Pancreas (tissue), 10 donors: ENCODE measurements at regions not wholly inside any gene's neighbourhood (a gene's known extent, or its start where the extent isn't known, plus 50 kb on each side); places are given as distances from the start of the nearest gene placed in this dataset.
"Not testable (repeated sequence)": the region's sequence is repeated elsewhere in the genome, so short reads cannot be mapped to it uniquely, and the experiment has no call there.

ENCODE experiments used
- ATAC-seq, 4 donors: fragments of 200-7000 bp; cut with Tn5 transposase; one replicate each; pipeline versions ENCODE4 v1.8.0 to v1.9.1; 2020; ENCODE audit warnings: mild to moderate bottlenecking in 4 of 4, moderate library complexity in 4 of 4
- DNase-seq, 6 donors: peaks; one replicate each; pipeline ENCODE4 v3.0.0-alpha.2; 2020
- FAIRE-seq: peaks from 2 replicates; lab custom pipeline; 2012; peaks lifted over from hg19 to GRCh38; lab: Jason Lieb, UNC
- H3K27ac ChIP-seq, 4 donors: fragments of 200-600 bp; sonication (generic); 1 replicate in 3 of 4; 2 replicates in 1 of 4; pipeline versions ENCODE4 v1.5.0 to v1.8.0; 2020
- H3K27me3 ChIP-seq, 4 donors: fragments of 200-600 bp; one replicate each; pipeline ENCODE4 v1.8.0; 2021
- H3K36me3 ChIP-seq, 3 donors: fragments of 200-600 bp; sonication (generic) in 1 of 3; one replicate each; pipeline versions ENCODE4 v1.5.0 to v1.8.0; 2020 to 2021
- H3K4me1 ChIP-seq, 3 donors: fragments of 200-600 bp; one replicate each; pipeline ENCODE4 v1.8.0; 2021
- H3K4me3 ChIP-seq, 4 donors: fragments of 200-600 bp; sonication (generic) in 2 of 4; one replicate each; pipeline versions ENCODE4 v1.5.0 to v1.8.0; 2020 to 2021
- H3K9me3 ChIP-seq, 4 donors: fragments of 200-600 bp; one replicate each; pipeline ENCODE4 v1.8.0; 2021
- WGBS, 2 donors: extraction: QIAGEN DNeasy Blood & Tissue Kit; methylation state at CpG; one replicate each; pipeline ENCODE4 v1.1.7; 2013; 5-methylcytosine and 5-hydroxymethylcytosine counted together
- intact Hi-C, 3 donors: fragments of 100-400 bp; cut with DNase I; formaldehyde crosslinking; loops; one replicate each; pipeline versions ENCODE4 v1.11.1 to v1.14.2; 2022
- TF ChIP-seq, protein P1 (sequence below), 4 donors: fragments of 200-600 bp; sonication (generic) in 3 of 4; IDR thresholded peaks; one replicate each; pipeline versions ENCODE4 v1.5.0 to v1.8.0; 2021; ENCODE audit warnings: antibody characterized with exemption in 4 of 4
- donor health status: healthy with polysubstance abuse.
- donor health status: DM: no; HTN: no; CAD: no; lungs with moderate emphysema.
- donor health status: DM: no; HTN: no; CAD: no.
- donor health status: control.
- donor health status: control.
- donor health status: Bipolar disorder and iron deficiency.
- donor health status: DM: yes; HTN: yes; CAD: no.
- donor health status: DM: no; HTN: no; CAD: no.
- donor health status: DM: no; HTN: no; CAD: no.
- donor health status: DM: yes; HTN: yes; CAD: no.

DNA sequence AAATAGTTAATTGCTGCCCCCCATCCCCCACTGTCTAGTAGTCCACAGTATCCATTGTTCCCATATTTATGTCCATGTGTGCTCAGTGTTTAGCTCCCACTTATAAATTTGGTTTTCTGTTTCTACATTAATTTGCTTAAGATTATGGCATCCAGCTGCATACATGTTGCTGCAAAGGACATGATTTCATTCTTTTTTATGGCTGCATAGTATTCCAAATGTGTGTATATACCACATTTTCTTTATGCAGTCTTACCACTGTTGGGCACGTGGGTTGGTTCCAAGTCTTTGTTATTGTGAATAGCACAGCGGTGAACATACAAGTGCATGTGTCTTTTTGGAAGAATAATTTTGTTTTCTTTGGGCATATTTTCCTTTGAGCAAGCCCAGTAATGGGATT lies 113.0 kb upstream of the LNX1 start:
- TF ChIP-seq, protein P1, sequence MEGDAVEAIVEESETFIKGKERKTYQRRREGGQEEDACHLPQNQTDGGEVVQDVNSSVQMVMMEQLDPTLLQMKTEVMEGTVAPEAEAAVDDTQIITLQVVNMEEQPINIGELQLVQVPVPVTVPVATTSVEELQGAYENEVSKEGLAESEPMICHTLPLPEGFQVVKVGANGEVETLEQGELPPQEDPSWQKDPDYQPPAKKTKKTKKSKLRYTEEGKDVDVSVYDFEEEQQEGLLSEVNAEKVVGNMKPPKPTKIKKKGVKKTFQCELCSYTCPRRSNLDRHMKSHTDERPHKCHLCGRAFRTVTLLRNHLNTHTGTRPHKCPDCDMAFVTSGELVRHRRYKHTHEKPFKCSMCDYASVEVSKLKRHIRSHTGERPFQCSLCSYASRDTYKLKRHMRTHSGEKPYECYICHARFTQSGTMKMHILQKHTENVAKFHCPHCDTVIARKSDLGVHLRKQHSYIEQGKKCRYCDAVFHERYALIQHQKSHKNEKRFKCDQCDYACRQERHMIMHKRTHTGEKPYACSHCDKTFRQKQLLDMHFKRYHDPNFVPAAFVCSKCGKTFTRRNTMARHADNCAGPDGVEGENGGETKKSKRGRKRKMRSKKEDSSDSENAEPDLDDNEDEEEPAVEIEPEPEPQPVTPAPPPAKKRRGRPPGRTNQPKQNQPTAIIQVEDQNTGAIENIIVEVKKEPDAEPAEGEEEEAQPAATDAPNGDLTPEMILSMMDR (IDR thresholded peaks at IDR 0.05), result no peak
- Histone ChIP-seq H3K4me1 (peaks cover 0 to 2% (median 0%) of the 10 kb centered on the region in 3 donors), H3K27me3 (no peaks in the 10 kb centered on the region), H3K4me3 (no peak overlapping the region), H3K36me3 (no peaks in the 10 kb centered on the region), H3K9me3 (no peaks in the 10 kb centered on the region), H3K27ac (no peak overlapping the region)
- ATAC-seq (no peak), DNase-seq (no peak), FAIRE-seq (no peak)
- intact Hi-C loops, result no loop called here
- WGBS, 2 donors, result 86 to 91% methylated on average over 2 of the region's 2 CpGs

DNA sequence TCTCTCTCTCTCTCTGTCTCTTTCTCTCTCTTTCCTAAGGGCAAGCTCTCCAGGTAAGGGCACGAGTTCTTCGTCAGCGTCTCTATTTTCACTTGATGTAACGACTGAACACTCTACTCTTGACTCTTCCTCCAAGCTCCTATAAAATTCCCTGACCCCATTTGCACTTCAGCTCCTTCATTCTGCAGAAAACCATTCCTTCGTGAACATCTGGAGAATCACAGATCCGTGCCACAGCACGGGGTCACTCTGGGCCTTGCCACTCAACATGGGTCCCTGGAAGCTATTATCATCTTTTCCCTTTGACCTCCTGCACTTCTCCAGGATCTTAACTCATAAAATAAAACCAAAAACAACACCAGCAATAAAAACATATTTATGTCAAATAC lies 112.0 kb upstream of the LNX1 start:
- Histone ChIP-seq H3K36me3 (no peaks in the 10 kb centered on the region), H3K4me3 (no peak overlapping the region), H3K4me1 (peaks cover 0 to 2% (median 0%) of the 10 kb centered on the region in 3 donors), H3K27me3 (no peaks in the 10 kb centered on the region), H3K9me3 (no peaks in the 10 kb centered on the region), H3K27ac (peak overlapping the region in 2 of 4 donors; percentile 33 to 65)
- intact Hi-C loops, result no loop called here
- 79% methylated on average over 7 of the region's 7 CpGs for WGBS, 2 donors
- ATAC-seq, result no peak
- no peak for FAIRE-seq
- no peak for DNase-seq
- TF ChIP-seq, protein P1 (IDR thresholded peaks at IDR 0.05), result no peak

DNA sequence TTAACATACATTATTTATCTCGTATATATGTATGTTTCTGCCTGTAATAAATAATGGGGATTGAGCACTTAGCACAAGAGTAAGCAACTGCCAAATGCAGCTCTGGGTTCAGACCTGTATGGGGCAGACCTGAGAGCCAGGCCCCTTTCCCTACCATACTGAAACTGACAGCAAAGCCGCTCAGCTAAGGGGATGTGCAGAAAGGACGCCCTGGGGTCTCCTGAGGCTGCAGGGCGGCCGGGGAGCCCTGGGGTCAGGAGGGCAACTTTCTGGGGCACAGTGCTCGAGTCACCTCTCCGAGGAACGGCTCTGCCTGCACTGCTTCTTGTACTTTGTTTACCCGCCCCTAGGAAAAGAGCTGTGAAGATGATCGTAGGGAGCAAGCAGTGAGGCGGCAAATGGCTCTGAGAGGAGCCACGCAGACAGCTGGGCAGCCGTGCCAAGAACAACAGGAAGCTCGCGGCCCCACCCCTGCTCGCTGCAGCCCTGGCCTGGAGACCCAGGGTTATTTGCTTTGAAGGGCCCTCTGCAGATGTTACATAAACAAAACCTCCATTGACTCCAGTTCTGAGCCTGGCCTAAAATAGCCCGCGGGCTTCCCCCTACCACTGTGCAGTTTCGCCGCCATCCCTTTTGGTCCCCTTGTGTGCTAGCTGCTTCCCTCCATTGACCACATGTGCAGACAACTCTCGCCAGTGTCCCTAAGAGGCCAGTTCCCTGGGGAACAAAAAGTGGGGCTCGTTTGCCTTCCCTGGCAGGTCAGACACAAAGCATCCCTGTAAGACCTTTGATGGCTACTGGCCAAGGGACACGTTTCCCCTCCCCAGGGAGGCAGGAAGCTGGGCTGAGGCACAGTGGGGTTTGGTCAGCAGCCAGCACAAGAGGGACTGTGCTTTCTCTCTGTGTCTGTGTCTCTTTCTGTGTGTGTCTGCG lies 111.3 kb upstream of the LNX1 start:
- ATAC-seq (peak; percentile 73 to 90 (median 87)), DNase-seq (peak; percentile 31 to 67 (median 46)), FAIRE-seq (no peak)
- Histone ChIP-seq H3K27ac (peak overlapping the region in 2 of 4 donors; percentile 33 to 65), H3K4me3 (peak overlapping the region in 2 of 4 donors; percentile 1 to 28), H3K4me1 (peaks cover 0 to 2% (median 0%) of the 10 kb centered on the region in 3 donors), H3K27me3 (no peaks in the 10 kb centered on the region), H3K36me3 (no peaks in the 10 kb centered on the region), H3K9me3 (no peaks in the 10 kb centered on the region)
- intact Hi-C loops, result no loop called here
- 32 to 34% methylated on average over 24 of the region's 24 CpGs for WGBS, 2 donors
- TF ChIP-seq, protein P1 (IDR thresholded peaks at IDR 0.05), result no peak

DNA sequence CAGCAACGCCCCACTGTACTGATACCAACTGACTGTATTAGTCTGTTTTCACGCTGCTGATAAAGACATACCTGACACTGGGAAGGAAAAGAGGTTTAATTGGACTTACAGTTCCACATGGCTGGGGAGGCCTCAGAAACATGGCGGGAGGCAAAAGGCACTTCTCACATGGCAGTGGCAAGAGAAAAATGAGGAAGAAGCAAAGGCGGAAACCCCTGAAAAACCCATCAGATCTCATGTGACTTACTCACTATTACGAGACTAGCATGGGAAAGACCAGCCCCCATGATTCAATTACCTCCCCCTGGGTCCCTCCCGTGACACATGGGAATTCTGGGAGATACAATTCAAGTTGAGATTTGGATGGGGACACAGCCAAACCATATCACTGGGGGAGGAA lies 110.0 kb upstream of the LNX1 start:
- H3K36me3 ChIP-seq, H3K9me3 ChIP-seq, DNase-seq, FAIRE-seq, H3K27ac ChIP-seq, H3K27me3 ChIP-seq, H3K4me3 ChIP-seq, ATAC-seq, intact Hi-C loops, H3K4me1 ChIP-seq: not testable (repeated sequence)
- WGBS, 2 donors, result 95 to 96% methylated on average over 6 of the region's 6 CpGs

DNA sequence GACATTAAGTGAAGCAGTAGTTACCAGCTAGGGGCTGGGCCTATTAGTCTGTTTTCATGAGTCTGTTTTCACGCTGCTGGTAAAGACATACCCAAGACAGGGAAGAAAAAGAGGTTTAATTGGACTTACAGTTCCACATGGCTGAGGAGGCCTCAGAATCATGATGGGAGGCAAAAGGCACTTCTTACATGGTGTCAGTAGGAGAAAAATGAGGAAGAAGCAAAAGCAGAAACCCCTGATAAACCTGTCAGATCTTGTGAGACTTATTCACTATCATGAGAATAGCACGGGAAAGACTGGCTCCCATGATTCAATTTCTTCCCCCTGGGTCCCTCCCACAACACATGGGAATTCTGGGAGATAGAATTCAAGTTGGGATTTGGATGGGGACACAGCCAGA lies 108.0 kb upstream of the LNX1 start:
- H3K4me3 ChIP-seq, H3K9me3 ChIP-seq, DNase-seq, H3K4me1 ChIP-seq, ATAC-seq, intact Hi-C loops, H3K27ac ChIP-seq, H3K36me3 ChIP-seq, H3K27me3 ChIP-seq, FAIRE-seq: not testable (repeated sequence)
- WGBS, 2 donors, result 87 to 88% methylated on average over 2 of the region's 2 CpGs
